ENCODE measurements at regions not wholly inside any gene's neighbourhood (a gene's known extent, or its start where the extent isn't known, plus 50 kb on each side); places are given as distances from the start of the nearest gene placed in this dataset.
"Not testable (repeated sequence)": the region's sequence is repeated elsewhere in the genome, so short reads cannot be mapped to it uniquely, and the experiment has no call there.

DNA sequence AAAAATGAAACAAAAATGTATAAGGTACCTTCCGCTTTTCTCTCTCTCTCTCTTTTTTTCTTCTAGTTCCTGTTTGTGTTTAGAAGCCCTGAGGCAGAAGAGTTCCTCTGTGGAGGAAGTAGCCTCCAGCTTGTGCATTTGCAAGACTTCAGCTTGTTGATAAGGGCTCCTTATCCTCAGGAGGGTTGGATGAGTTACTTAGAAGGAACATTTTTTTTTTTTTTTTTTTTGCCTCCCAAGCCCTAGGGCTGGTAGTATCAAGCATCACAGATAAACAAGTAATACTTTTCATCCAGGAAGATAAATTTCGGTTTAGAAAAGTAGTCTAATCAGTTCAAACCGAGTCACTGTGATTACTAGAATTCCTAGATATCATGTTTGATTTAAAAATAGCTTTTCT is 91.0 kb upstream of the CBLB start:
- H3K9ac ChIP-seq (ENCODE audit: low read depth, low read length): no peak overlapping the region
- H3K36me3 ChIP-seq (ENCODE audit: insufficient read depth, low read length): no peaks in the 10 kb centered on the region
- no peaks in the 10 kb centered on the region for H3K4me1 ChIP-seq (ENCODE audit: insufficient read depth, low read length)
- H3K9me3 ChIP-seq (ENCODE audit: control insufficient read depth, insufficient read depth, low read length): no peaks in the 10 kb centered on the region

DNA sequence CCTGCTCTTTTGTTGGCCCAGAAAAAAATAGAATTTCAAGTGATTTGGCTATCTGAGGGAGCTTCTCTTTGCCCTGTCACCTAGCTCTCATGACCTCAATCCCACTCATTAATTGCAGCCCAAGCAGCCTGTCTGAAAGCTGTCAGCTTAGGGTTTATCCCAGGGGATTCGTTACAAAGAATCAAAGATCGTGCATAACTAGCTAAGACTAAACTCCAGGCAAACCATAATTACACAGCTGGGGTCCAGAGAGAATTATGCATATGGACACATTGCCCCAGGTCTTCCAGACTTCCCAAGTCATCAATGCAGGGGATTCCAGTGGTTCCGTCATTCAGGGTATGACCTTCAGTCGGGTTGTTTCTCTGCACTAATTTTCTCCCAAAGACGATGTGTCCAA is 91.6 kb upstream of the CBLB start:
- Histone ChIP-seq H3K9me3 (ENCODE audit: control insufficient read depth, insufficient read depth, low read length) (no peaks in the 10 kb centered on the region), H3K9ac (ENCODE audit: low read depth, low read length) (no peak overlapping the region), H3K4me1 (ENCODE audit: insufficient read depth, low read length) (no peaks in the 10 kb centered on the region), H3K36me3 (ENCODE audit: insufficient read depth, low read length) (no peaks in the 10 kb centered on the region)

DNA sequence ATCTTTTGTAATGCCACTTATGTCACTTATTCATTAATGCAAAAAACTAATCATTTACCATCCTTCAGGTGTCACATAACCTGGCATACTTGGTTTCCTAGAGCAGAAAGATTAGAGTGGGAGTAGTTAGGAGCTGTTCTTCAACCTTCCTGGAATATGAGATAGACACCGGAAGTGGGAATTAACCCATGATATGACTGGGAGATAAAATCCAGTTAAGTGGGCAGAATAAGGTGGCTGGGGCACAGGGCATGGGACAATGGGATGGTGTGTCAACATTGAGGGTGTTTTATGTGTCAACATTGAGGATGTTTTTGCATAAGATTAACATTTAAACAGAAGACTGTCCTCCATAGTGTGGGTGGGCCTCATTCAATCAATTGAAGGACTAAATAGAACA is 94.3 kb upstream of the CBLB start:
- H3K4me1 ChIP-seq (ENCODE audit: insufficient read depth, low read length): no peaks in the 10 kb centered on the region
- H3K36me3 ChIP-seq (ENCODE audit: insufficient read depth, low read length): no peaks in the 10 kb centered on the region
- no peaks in the 10 kb centered on the region for H3K9me3 ChIP-seq (ENCODE audit: control insufficient read depth, insufficient read depth, low read length)
- no peak overlapping the region for H3K9ac ChIP-seq (ENCODE audit: low read depth, low read length)

DNA sequence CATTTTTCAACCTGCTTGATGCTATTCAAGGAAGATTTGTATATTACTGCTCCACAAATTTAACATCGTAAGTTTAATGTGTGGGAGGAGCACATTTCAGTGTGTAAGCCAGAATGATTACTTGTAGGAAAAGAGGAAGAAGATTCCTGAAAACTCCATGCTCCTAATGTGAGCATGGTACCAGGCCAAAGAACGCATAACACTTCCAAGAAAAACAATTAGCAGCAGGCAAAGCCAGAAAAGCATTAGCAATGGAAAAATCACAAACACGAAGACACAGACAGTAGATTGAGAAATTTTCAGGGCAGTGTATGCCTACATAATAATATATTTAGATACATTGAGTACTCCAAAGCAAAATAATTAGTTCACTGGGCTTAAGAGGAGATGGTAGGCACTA is 96.6 kb upstream of the CBLB start:
- no peaks in the 10 kb centered on the region for H3K36me3 ChIP-seq (ENCODE audit: insufficient read depth, low read length)
- no peaks in the 10 kb centered on the region for H3K9me3 ChIP-seq (ENCODE audit: control insufficient read depth, insufficient read depth, low read length)
- H3K4me1 ChIP-seq (ENCODE audit: insufficient read depth, low read length): no peaks in the 10 kb centered on the region
- no peak overlapping the region for H3K9ac ChIP-seq (ENCODE audit: low read depth, low read length)

DNA sequence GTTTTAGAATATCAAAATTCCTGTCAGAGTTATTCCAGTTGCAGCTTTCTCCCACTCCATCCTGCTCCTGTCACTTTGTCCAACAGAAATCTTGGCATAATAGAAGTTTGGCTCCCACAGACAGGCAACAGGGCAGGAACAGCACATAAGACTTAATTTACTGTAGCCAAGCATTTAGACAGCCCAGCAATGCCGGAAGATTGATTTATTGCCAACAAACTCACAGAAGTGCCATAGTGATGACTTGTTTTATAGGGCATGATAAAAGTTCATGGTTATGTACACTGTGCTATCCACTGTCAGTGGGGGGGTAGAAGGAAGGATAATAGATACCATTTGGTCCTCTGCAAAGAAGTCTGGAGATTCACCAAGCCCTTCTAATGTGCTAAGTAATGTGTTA is 98.3 kb upstream of the CBLB start:
- Histone ChIP-seq H3K4me1 (ENCODE audit: insufficient read depth, low read length) (no peaks in the 10 kb centered on the region), H3K36me3 (ENCODE audit: insufficient read depth, low read length) (no peaks in the 10 kb centered on the region), H3K9me3 (ENCODE audit: control insufficient read depth, insufficient read depth, low read length) (no peaks in the 10 kb centered on the region), H3K9ac (ENCODE audit: low read depth, low read length) (no peak overlapping the region)

DNA sequence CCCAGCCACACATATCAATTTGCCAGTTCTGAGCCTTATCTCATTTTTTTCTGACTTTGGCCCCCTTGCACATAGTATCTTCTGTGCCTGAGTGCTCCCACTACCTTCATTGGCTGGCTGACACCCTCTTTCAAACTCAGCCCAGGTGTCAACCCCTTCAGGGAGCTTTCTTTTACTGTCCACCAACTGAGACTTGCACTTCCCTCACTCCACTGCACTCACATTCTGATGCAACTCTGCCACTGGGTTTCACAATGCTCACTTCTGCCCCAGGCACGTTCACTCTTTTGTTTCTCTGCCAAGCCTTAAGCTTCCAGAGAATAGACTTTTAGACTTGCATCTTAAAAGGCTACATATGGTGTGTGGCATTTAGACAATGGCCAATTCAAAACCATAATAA is 101.5 kb upstream of the CBLB start:
- no peak overlapping the region for H3K9ac ChIP-seq (ENCODE audit: low read depth, low read length)
- H3K36me3 ChIP-seq (ENCODE audit: insufficient read depth, low read length): no peaks in the 10 kb centered on the region
- no peaks in the 10 kb centered on the region for H3K9me3 ChIP-seq (ENCODE audit: control insufficient read depth, insufficient read depth, low read length)
- no peaks in the 10 kb centered on the region for H3K4me1 ChIP-seq (ENCODE audit: insufficient read depth, low read length)

DNA sequence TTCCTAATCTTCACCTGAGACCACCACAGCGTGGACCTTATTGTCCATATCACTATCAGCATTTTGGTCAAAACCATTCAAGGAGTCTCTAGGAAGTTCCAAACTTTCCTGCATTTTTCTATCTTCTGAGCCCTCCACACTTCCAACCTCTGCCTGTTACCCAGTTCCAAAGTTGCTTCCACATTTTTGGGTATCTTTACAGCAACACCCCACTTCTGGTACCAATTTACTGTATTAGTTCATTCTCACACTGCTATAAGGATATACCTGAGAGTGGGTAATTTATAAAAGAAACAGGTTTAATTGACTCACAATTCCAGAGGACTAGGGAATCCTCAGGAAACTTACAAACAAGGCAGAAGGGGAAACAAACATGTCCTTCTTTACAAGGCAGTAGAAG is 103.3 kb upstream of the CBLB start:
- Histone ChIP-seq H3K4me1 (ENCODE audit: insufficient read depth, low read length) (no peaks in the 10 kb centered on the region), H3K9me3 (ENCODE audit: control insufficient read depth, insufficient read depth, low read length) (no peaks in the 10 kb centered on the region), H3K36me3 (ENCODE audit: insufficient read depth, low read length) (no peaks in the 10 kb centered on the region), H3K9ac (ENCODE audit: low read depth, low read length) (no peak overlapping the region)

DNA sequence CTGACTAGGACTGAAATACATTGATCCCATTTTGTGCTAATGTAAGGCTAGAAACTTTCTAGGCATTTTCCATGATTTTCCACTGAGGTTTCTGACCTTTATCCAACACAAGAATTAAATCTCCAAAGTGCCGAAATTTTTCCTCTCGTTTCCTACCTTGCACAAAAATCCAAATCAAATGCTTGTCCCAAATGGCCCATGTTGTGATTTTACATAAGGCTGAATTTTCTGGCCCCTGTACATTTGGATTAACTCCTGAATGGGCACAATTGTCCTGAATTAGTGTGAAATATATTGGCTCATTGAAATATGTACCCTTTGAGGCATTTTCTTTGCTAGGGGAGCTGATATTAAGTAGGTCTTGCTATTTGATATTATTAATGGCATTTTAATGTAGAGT is 105.6 kb upstream of the CBLB start:
- Histone ChIP-seq H3K9me3 (ENCODE audit: control insufficient read depth, insufficient read depth, low read length) (no peaks in the 10 kb centered on the region), H3K4me1 (ENCODE audit: insufficient read depth, low read length) (no peaks in the 10 kb centered on the region), H3K36me3 (ENCODE audit: insufficient read depth, low read length) (no peaks in the 10 kb centered on the region), H3K9ac (ENCODE audit: low read depth, low read length) (no peak overlapping the region)

DNA sequence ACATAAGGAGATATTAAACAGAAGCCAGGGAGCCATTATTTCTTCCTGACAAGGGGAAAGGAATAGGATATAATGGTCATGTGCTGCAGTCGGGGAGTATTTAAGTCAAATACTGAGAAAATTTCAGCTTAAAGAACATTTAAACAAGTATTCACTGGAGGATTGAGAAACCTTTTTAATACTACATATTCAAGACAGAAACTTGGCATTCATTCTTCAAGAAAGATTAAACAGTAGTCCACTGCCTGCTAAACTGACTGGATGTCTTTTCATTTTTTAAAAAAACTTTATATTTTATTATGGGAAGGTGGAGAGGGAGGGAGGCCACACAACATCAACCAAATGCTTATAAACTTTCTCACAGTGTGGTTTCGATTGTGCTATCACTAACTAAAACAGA is 107.4 kb upstream of the CBLB start:
- no peaks in the 10 kb centered on the region for H3K36me3 ChIP-seq (ENCODE audit: insufficient read depth, low read length)

DNA sequence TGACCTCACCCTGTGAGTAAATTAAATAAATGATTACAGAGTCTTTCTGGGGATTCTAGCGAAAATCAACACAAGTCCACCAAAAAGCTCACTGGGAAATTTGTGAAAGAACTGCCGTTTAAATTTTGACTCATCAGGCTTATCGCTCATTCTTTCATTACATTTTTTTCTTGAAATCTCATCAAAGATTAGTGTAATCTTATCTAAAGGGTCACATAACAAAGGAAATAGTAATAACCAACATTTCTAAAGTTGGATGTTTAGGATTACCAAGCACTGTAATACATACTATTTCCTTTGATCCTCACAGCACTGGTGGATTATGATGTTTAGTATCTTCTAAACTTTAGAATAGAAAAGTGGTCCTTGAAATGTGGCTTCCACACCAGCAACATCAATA is 111.1 kb upstream of the CBLB start:
- H3K9ac ChIP-seq (ENCODE audit: low read depth, low read length): no peak overlapping the region
- no peaks in the 10 kb centered on the region for H3K4me1 ChIP-seq (ENCODE audit: insufficient read depth, low read length)
- H3K36me3 ChIP-seq (ENCODE audit: insufficient read depth, low read length): no peaks in the 10 kb centered on the region
- no peaks in the 10 kb centered on the region; the same call in 1 of the 2 replicates for H3K9me3 ChIP-seq (ENCODE audit: control insufficient read depth, insufficient read depth, low read length)

More for the DNA sequence above, 107.4 kb upstream of the CBLB start:
- Histone ChIP-seq H3K9ac (ENCODE audit: low read depth, low read length) (no peak overlapping the region), H3K4me1 (ENCODE audit: insufficient read depth, low read length) (no peaks in the 10 kb centered on the region), H3K9me3 (ENCODE audit: control insufficient read depth, insufficient read depth, low read length) (no peaks in the 10 kb centered on the region)

DNA sequence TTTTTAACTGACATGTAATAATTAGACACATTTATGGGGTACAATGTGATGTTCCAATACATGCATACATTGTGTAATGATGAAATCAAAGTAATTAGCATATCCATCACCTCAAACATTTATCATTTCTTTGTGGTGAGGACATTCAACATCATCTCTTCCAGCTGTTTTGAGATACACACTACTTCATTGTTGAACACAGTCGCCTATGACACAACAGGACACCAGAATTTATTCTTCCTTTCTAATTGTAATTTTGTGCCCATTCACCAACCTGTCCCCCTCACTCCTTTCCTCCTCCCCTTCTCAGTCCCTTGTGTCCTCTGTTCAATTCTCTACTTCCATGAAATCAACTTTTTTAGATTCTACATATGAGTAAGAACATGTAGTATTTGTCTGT is 113.4 kb upstream of the CBLB start:
- H3K4me1 ChIP-seq (ENCODE audit: insufficient read depth, low read length): no peaks in the 10 kb centered on the region
- H3K36me3 ChIP-seq (ENCODE audit: insufficient read depth, low read length): no peaks in the 10 kb centered on the region
- no peaks in the 10 kb centered on the region; the same call in 1 of the 2 replicates for H3K9me3 ChIP-seq (ENCODE audit: control insufficient read depth, insufficient read depth, low read length)
- H3K9ac ChIP-seq (ENCODE audit: low read depth, low read length): no peak overlapping the region

DNA sequence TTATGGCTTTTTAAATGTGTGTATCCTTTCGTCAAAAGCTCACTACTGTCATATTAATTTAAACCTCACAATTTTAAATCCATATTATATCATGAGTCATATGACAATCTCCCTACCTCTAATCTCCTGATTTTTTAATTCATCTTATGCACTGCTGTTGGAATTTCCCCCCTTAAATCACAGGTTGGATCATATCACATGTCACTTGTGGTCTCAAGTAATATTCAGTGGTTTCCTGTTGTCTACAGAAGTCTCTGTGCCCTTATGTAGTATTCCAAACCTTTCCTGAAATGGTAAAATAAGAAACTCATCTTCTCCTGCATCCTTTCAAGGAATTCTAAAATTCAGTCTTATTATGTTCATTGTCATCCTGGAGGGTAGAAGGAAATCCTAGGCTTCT is 116.0 kb upstream of the CBLB start:
- H3K4me1 ChIP-seq (ENCODE audit: insufficient read depth, low read length): no peaks in the 10 kb centered on the region
- H3K9ac ChIP-seq (ENCODE audit: low read depth, low read length): no peak overlapping the region
- no peaks in the 10 kb centered on the region for H3K36me3 ChIP-seq (ENCODE audit: insufficient read depth, low read length)
- H3K9me3 ChIP-seq (ENCODE audit: control insufficient read depth, insufficient read depth, low read length): no peaks in the 10 kb centered on the region; the same call in 1 of the 2 replicates

DNA sequence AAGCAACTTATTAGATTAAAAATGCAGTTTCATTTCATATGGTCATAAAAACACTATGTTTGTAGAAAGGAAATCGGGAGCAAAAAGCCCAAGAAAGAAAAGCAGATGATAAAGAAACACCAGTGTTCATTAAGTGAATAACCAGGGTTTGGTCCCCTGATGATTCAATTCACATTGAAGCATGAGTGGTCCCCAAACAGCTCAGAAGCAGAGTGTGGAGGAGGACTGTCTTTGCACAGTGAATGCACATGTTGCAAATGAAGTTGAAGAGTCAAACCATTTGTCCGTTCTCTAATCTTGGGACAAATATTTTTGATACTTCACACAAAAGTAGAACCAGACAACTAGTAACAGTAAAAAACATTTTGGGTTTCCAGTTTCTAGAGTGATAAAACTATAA is 117.5 kb upstream of the CBLB start:
- not testable (repeated sequence) for H3K9me3 ChIP-seq (ENCODE audit: control insufficient read depth, insufficient read depth, low read length); H3K4me1 ChIP-seq (ENCODE audit: insufficient read depth, low read length); H3K9ac ChIP-seq (ENCODE audit: low read depth, low read length)

DNA sequence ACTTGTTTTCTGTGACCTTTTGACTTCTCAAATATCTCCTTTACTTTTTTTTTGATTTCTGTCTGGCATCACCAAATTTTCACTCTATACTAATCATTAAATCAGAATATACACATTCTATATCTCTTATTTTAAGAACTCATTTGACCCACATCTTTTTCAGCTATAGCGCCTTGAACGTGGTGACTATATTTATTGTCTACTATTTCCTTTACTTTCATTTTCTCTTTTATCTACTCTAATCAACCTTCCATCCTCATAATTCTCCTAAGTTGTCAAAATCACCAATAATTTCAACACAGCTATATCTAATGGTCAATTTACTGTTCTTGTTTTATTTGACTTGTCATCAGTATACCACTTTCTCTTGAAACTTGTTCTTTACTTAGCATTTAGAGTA is 119.0 kb upstream of the CBLB start:
- H3K9me3 ChIP-seq (ENCODE audit: control insufficient read depth, insufficient read depth, low read length): no peaks in the 10 kb centered on the region; the same call in 1 of the 2 replicates

More for the DNA sequence above, 117.5 kb upstream of the CBLB start:
- not testable (repeated sequence) for H3K36me3 ChIP-seq (ENCODE audit: insufficient read depth, low read length)

DNA sequence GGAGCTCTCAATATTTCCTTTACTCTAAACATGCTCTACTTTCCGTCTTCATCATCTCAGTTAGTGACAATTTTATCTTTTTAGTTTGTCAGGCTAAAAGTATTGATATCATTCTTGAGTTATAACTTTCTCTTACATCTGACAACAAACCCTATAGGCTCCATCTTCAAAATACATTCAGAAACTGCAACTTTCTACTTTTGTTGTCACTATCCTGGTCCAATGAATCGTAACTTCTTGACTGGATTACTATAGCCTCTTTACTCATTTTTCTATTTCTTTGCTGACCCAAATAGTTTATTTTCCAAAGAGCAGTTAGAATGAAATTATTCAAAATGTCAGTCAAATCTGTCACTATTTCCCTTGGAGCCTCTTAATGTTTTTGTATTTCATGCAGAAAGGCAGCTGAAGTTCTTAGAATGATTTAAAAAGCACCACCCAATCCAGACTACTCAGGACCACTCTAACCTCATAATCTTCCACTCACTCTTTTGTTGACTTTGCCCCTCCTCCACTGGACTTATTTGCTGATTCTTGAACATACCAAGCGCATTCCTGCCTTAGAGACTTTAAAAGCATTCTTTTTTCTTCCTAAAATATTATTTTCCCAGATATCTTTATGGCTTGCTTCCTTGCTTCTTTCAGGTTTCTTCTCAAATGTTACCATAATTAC is 119.9 kb upstream of the CBLB start:
- Histone ChIP-seq H3K36me3 (ENCODE audit: insufficient read depth, low read length) (no peaks in the 10 kb centered on the region), H3K9ac (ENCODE audit: low read depth, low read length) (no peak overlapping the region), H3K9me3 (ENCODE audit: control insufficient read depth, insufficient read depth, low read length) (no peaks in the 10 kb centered on the region), H3K4me1 (ENCODE audit: insufficient read depth, low read length) (no peaks in the 10 kb centered on the region)

More for the DNA sequence above, 119.0 kb upstream of the CBLB start:
- Histone ChIP-seq H3K36me3 (ENCODE audit: insufficient read depth, low read length) (no peaks in the 10 kb centered on the region), H3K4me1 (ENCODE audit: insufficient read depth, low read length) (no peaks in the 10 kb centered on the region), H3K9ac (ENCODE audit: low read depth, low read length) (no peak overlapping the region)

DNA sequence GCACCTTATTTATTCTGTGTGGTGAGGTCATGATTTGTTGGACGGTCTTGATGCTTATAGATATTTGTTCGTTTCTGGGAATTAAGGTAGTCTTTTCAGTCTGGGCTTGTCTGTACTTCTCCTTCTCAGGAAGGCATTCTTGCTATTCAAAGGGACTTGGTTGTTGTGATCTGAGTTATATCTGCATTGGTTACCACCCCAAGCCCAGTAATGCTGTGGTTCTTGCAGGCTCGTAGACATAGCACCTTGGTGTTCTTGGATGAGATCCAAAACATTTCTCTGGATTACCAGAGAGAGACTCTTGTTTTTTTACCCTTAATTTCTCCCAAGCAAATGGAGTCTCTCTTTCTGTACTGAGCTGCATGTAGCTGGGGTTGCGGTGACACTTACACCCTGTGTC is 128.0 kb upstream of the CBLB start:
- Histone ChIP-seq H3K9me3 (ENCODE audit: control insufficient read depth, insufficient read depth, low read length) (no peaks in the 10 kb centered on the region), H3K9ac (ENCODE audit: low read depth, low read length) (no peak overlapping the region), H3K36me3 (ENCODE audit: insufficient read depth, low read length) (no peaks in the 10 kb centered on the region), H3K4me1 (ENCODE audit: insufficient read depth, low read length) (no peaks in the 10 kb centered on the region)

Data from ES-I3 (cell line).